GM23338 (cell line): ENCODE measurements at regions not wholly inside any gene's neighbourhood (a gene's known extent, or its start where the extent isn't known, plus 50 kb on each side); places are given as distances from the start of the nearest gene placed in this dataset.

Source experiments
- ATAC-seq: fragments of 200-7000 bp; cut with Tn5 transposase; 3 replicates; pipeline ENCODE4 v1.9.1; 2020
- DNase-seq: peaks from one replicate; pipeline ENCODE4 v3.0.0-alpha.2; 2015; ENCODE audit warnings: low spot score
- H2AFZ ChIP-seq: fragments of 200-600 bp; sonication (generic); 2 replicates; pipeline ENCODE4 v1.8.0; 2016; ENCODE audit warnings: antibody characterized with exemption, mild to moderate bottlenecking, moderate library complexity
- H3F3A ChIP-seq: fragments of 200-600 bp; sonication (generic); replicated peaks from 2 replicates; pipeline ENCODE4 v1.8.0; 2017; ENCODE audit warnings: antibody characterized with exemption, mixed run types, low read depth
- H3K27ac ChIP-seq: fragments of 200-600 bp; sonication (generic); 2 replicates; pipeline ENCODE4 v1.6.1; 2016; ENCODE audit warnings: low read depth
- H3K27me3 ChIP-seq: fragments of 200-600 bp; sonication (generic); 2 replicates; pipeline ENCODE4 v1.8.0; 2016; ENCODE audit warnings: mild to moderate bottlenecking, mixed run types, moderate library complexity; ENCODE audit not compliant: insufficient read depth
- H3K36me3 ChIP-seq: fragments of 200-600 bp; sonication (generic); 2 replicates; pipeline ENCODE4 v1.8.0; 2016; ENCODE audit warnings: mild to moderate bottlenecking; ENCODE audit not compliant: insufficient read depth
- H3K4me1 ChIP-seq: fragments of 200-600 bp; sonication (generic); 2 replicates; pipeline ENCODE4 v1.8.0; 2016; ENCODE audit warnings: mild to moderate bottlenecking, moderate library complexity; ENCODE audit not compliant: insufficient read depth
- H3K4me2 ChIP-seq: fragments of 200-600 bp; sonication (generic); 2 replicates; pipeline ENCODE4 v1.7.1; 2017; ENCODE audit warnings: mixed run types
- H3K4me3 ChIP-seq: fragments of 200-600 bp; sonication (generic); 2 replicates; pipeline ENCODE4 v1.6.1; 2016; ENCODE audit warnings: mixed run types
- H3K79me2 ChIP-seq: fragments of 200-600 bp; sonication (generic); replicated peaks from 2 replicates; pipeline ENCODE4 v1.8.0; 2017; ENCODE audit warnings: mild to moderate bottlenecking; ENCODE audit not compliant: insufficient read depth
- H3K9me2 ChIP-seq: fragments of 200-600 bp; sonication (generic); 2 replicates; pipeline ENCODE4 v1.8.0; 2017; ENCODE audit not compliant: insufficient read depth
- H4K20me1 ChIP-seq: fragments of 200-600 bp; sonication (generic); replicated peaks from 2 replicates; pipeline ENCODE4 v1.8.0; 2017; ENCODE audit warnings: mild to moderate bottlenecking; ENCODE audit not compliant: insufficient read depth
- H3K27ac Mint-ChIP-seq: 2 replicates; pipeline ENCODE4 v1.8.0; 2020; ENCODE audit warnings: inconsistent platforms, mild to moderate bottlenecking, moderate library complexity, mixed read lengths
- H3K27me3 Mint-ChIP-seq: 3 replicates; pipeline ENCODE4 v1.8.0; 2022; ENCODE audit warnings: low read depth, mild to moderate bottlenecking, moderate library complexity, mixed read lengths, inconsistent platforms; ENCODE audit not compliant: insufficient read depth, poor library complexity
- H3K36me3 Mint-ChIP-seq: 3 replicates; pipeline ENCODE4 v1.8.0; 2021; ENCODE audit warnings: low read depth, mild to moderate bottlenecking, inconsistent platforms, moderate library complexity, mixed read lengths
- H3K4me1 Mint-ChIP-seq: 3 replicates; pipeline ENCODE4 v1.8.0; 2020; ENCODE audit warnings: mild to moderate bottlenecking, inconsistent platforms, mixed read lengths
- H3K4me3 Mint-ChIP-seq: 3 replicates; pipeline ENCODE4 v1.8.0; 2021; ENCODE audit warnings: moderate library complexity, mild to moderate bottlenecking, inconsistent platforms, mixed read lengths
- H3K9me3 Mint-ChIP-seq: 3 replicates; pipeline ENCODE4 v1.8.0; 2020; ENCODE audit warnings: moderate library complexity, mild to moderate bottlenecking, inconsistent platforms, mixed read lengths
- CREB1 ChIP-seq: fragments of 250-450 bp; sonication (Bioruptor Pico); IDR thresholded peaks from 2 replicates; pipeline ENCODE4 v1.5.0; 2020; ENCODE audit warnings: low read depth, mild to moderate bottlenecking, moderate library complexity
- EZH2 ChIP-seq: fragments of 200-600 bp; sonication (generic); IDR thresholded peaks from one replicate; pipeline ENCODE4 v1.8.0; 2017; ENCODE audit warnings: antibody characterized with exemption, mild to moderate bottlenecking, low read depth; ENCODE audit not compliant: unreplicated experiment
- EZH2phosphoT487 ChIP-seq: fragments of 200-600 bp; sonication (generic); IDR thresholded peaks from one replicate; pipeline ENCODE4 v1.8.1; 2018; ENCODE audit warnings: antibody characterized with exemption; ENCODE audit not compliant: unreplicated experiment
- NANOG ChIP-seq: IDR thresholded peaks from 2 replicates; pipeline ENCODE4 v1.6.1; 2016; ENCODE audit warnings: antibody characterized with exemption, borderline replicate concordance
- POLR2AphosphoS5 ChIP-seq: IDR thresholded peaks from 2 replicates; pipeline ENCODE4 v1.6.1; 2016; ENCODE audit warnings: antibody characterized with exemption, low read depth
- STAT1 ChIP-seq: IDR thresholded peaks from one replicate; pipeline ENCODE4 v1.6.1; 2016; ENCODE audit warnings: antibody characterized with exemption; ENCODE audit not compliant: unreplicated experiment
- ZNF114 ChIP-seq: fragments of 250-450 bp; sonication (Bioruptor Pico); IDR thresholded peaks from 2 replicates; pipeline ENCODE4 v1.5.0; 2020; ENCODE audit warnings: mild to moderate bottlenecking, moderate library complexity
- ZNF331 ChIP-seq: fragments of 250-450 bp; sonication (Bioruptor Pico); IDR thresholded peaks from 2 replicates; pipeline ENCODE4 v1.5.0; 2020; ENCODE audit warnings: low read depth, mild to moderate bottlenecking, moderate library complexity
- TF ChIP-seq, protein P1 (sequence below): IDR thresholded peaks from 2 replicates; pipeline ENCODE4 v1.6.1; 2016; ENCODE audit warnings: antibody characterized with exemption
- TF ChIP-seq, protein P2 (sequence below): IDR thresholded peaks from one replicate; pipeline ENCODE4 v1.6.1; 2018; ENCODE audit warnings: antibody characterized with exemption; ENCODE audit not compliant: unreplicated experiment

DNA sequence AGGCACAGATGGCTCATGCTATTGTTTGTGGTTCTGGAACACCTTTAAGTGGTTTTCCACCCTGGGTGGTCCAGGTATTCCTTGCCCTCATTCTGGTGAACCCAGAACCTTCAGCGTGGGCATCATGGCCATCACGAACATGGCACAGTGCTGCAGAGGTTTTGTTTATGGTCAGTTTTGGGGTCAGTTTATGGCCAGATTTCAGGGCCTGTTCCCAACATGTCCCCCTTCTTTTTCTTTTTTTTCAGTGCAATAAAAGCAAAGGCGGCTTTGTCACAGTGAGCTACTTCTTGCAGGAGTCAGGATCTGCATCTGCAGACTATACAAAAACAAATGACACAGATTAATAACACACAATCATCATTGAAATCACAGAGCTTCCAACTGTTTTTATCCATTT is 1085.0 kb upstream of the ALCAM start:
- Histone ChIP-seq H3K4me2 (no peak overlapping the region), H2AFZ (no peak overlapping the region), H3K79me2 (no peaks in the 10 kb centered on the region), H3F3A (no peaks in the 10 kb centered on the region), H3K36me3 (no peaks in the 10 kb centered on the region; the same call in 1 of the 2 replicates), H3K4me1 (no peaks in the 10 kb centered on the region), H3K27me3 (no peaks in the 10 kb centered on the region), H4K20me1 (no peaks in the 10 kb centered on the region), H3K4me3 (no peak overlapping the region), H3K27ac (no peak overlapping the region), H3K9me2 (no peaks in the 10 kb centered on the region)
- peaks cover 85% of the 10 kb centered on the region for H3K9me3 Mint-ChIP-seq
- no peak overlapping the region for H3K27ac Mint-ChIP-seq
- no peak overlapping the region for H3K4me3 Mint-ChIP-seq
- H3K36me3 Mint-ChIP-seq = peaks cover 66% of the 10 kb centered on the region
- ATAC-seq = no peak
- H3K4me1 Mint-ChIP-seq = no peaks in the 10 kb centered on the region
- no peak for DNase-seq
- H3K27me3 Mint-ChIP-seq = no peaks in the 10 kb centered on the region
- TF ChIP-seq EZH2phosphoT487 (no peak), ZNF114 (CRISPR knock-in tag) (no peak), STAT1 (no peak), NANOG (no peak), ZNF331 (CRISPR knock-in tag) (no peak), EZH2 (no peak), POLR2AphosphoS5 (no peak)
- TF ChIP-seq, protein P1, sequence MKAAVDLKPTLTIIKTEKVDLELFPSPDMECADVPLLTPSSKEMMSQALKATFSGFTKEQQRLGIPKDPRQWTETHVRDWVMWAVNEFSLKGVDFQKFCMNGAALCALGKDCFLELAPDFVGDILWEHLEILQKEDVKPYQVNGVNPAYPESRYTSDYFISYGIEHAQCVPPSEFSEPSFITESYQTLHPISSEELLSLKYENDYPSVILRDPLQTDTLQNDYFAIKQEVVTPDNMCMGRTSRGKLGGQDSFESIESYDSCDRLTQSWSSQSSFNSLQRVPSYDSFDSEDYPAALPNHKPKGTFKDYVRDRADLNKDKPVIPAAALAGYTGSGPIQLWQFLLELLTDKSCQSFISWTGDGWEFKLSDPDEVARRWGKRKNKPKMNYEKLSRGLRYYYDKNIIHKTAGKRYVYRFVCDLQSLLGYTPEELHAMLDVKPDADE = no peak
- TF ChIP-seq, protein P2, sequence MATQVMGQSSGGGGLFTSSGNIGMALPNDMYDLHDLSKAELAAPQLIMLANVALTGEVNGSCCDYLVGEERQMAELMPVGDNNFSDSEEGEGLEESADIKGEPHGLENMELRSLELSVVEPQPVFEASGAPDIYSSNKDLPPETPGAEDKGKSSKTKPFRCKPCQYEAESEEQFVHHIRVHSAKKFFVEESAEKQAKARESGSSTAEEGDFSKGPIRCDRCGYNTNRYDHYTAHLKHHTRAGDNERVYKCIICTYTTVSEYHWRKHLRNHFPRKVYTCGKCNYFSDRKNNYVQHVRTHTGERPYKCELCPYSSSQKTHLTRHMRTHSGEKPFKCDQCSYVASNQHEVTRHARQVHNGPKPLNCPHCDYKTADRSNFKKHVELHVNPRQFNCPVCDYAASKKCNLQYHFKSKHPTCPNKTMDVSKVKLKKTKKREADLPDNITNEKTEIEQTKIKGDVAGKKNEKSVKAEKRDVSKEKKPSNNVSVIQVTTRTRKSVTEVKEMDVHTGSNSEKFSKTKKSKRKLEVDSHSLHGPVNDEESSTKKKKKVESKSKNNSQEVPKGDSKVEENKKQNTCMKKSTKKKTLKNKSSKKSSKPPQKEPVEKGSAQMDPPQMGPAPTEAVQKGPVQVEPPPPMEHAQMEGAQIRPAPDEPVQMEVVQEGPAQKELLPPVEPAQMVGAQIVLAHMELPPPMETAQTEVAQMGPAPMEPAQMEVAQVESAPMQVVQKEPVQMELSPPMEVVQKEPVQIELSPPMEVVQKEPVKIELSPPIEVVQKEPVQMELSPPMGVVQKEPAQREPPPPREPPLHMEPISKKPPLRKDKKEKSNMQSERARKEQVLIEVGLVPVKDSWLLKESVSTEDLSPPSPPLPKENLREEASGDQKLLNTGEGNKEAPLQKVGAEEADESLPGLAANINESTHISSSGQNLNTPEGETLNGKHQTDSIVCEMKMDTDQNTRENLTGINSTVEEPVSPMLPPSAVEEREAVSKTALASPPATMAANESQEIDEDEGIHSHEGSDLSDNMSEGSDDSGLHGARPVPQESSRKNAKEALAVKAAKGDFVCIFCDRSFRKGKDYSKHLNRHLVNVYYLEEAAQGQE = no peak

DNA sequence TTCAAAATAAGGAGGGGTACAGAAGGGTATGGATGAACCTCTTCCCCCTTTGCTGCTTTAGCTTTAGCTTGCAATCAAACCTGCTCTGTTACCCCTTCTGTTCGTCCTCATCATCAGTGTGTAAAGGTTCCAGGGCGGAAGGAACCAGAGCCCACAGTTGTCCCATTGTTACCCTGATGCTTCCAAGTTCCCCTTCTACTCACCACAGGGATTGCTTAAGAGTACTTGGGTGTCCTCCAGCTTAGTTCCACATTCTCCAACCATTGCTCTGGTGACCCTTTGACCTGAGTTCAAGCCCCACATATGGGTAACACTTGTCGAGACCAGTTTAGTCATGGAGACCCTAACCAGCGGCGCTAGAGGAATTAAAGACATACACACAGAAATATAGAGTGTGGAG is 1080.1 kb upstream of the ALCAM start:
- Histone ChIP-seq H3K4me1 (no peaks in the 10 kb centered on the region; the same call in 1 of the 2 replicates), H4K20me1 (no peaks in the 10 kb centered on the region), H3K27me3 (no peaks in the 10 kb centered on the region), H3K4me2 (no peak overlapping the region), H3K9me2 (no peaks in the 10 kb centered on the region), H3K36me3 (no peaks in the 10 kb centered on the region; the same call in 1 of the 2 replicates), H3F3A (no peaks in the 10 kb centered on the region), H3K79me2 (no peaks in the 10 kb centered on the region), H3K27ac (no peak overlapping the region), H2AFZ (no peak overlapping the region), H3K4me3 (no peak overlapping the region)
- Mint-ChIP-seq H3K9me3 (peaks cover 58% of the 10 kb centered on the region), H3K27me3 (peaks cover 1% of the 10 kb centered on the region), H3K27ac (no peak overlapping the region), H3K4me3 (no peak overlapping the region), H3K4me1 (peaks cover 4% of the 10 kb centered on the region), H3K36me3 (peaks cover 41% of the 10 kb centered on the region; the same call in 2 of the 3 replicates)
- DNase-seq = no peak
- no peak for ATAC-seq
- TF ChIP-seq, protein P1 = no peak
- TF ChIP-seq STAT1 (no peak), EZH2 (no peak), POLR2AphosphoS5 (no peak), CREB1 (CRISPR knock-in tag) (no peak), NANOG (no peak), ZNF331 (CRISPR knock-in tag) (no peak)
- TF ChIP-seq, protein P2 = no peak
